GM12878 (cell line): ENCODE measurements at regions not wholly inside any gene's neighbourhood (a gene's known extent, or its start where the extent isn't known, plus 50 kb on each side); places are given as distances from the start of the nearest gene placed in this dataset.

Source experiments
- ATAC-seq: fragments of 200-7000 bp; cut with Tn5 transposase; 3 replicates; pipeline ENCODE4 v1.9.1; 2020; ENCODE audit warnings: mild to moderate bottlenecking, moderate library complexity
- BruUV-seq: library from RNA; stranded (reverse); fragments of 400-500 nt; replicated peaks from 2 replicates; lab custom pipeline; 2021; lab: Mats Ljungman, UMichigan
- CTCF ChIA-PET: fragments of 300-600 bp; sonication (Branson Sonifier 250); formaldehyde crosslinking; extraction: SDS; loops from one replicate; lab custom pipeline; 2021; ENCODE audit warnings: inconsistent platforms; lab: Yijun Ruan, JAX
- POLR2A ChIA-PET: fragments of 350-600 bp; formaldehyde crosslinking; extraction: SDS; loops from one replicate; lab custom pipeline; 2021; ENCODE audit warnings: inconsistent platforms; lab: Charles Lee
- RAD21 ChIA-PET: fragments of 300-600 bp; sonication (Branson Sonifier 250); formaldehyde crosslinking; loops from one replicate; lab custom pipeline; 2023; ENCODE audit warnings: antibody characterized with exemption; ENCODE audit not compliant: unreplicated experiment; lab: Charles Lee
- SMC1A ChIA-PET: fragments of 300-600 bp; sonication (Branson Sonifier 250); formaldehyde crosslinking; loops from one replicate; lab custom pipeline; 2023; ENCODE audit not compliant: unreplicated experiment, uncharacterized antibody; lab: Charles Lee
- DNase-seq: peaks from one replicate; pipeline ENCODE4 v3.0.0-alpha.2; 2011; ENCODE audit warnings: low read depth, low spot score
- FAIRE-seq: peaks from 3 replicates; lab custom pipeline; 2011; peaks lifted over from hg19 to GRCh38; lab: Jason Lieb, UNC
- H2AFZ ChIP-seq: 2 replicates; pipeline ENCODE4 v1.6.0; 2011; ENCODE audit warnings: low read depth, low read length, control low read depth; ENCODE audit not compliant: control insufficient read depth
- H3K27ac ChIP-seq: 2 replicates; pipeline ENCODE4 v1.5.1; 2011; ENCODE audit warnings: control low read depth; ENCODE audit not compliant: control insufficient read depth, insufficient read depth
- H3K27me3 ChIP-seq, 2 experiments: replicated peaks in 1 of 2; 2 replicates each; pipeline versions ENCODE4 v1.6.0 to v1.6.1; 2011; ENCODE audit warnings: low read length in 1 of 2; ENCODE audit not compliant: control insufficient read depth in 2 of 2, insufficient read depth in 2 of 2
- H3K36me3 ChIP-seq, 2 experiments: 2 replicates each; pipeline ENCODE4 v1.5.1; 2011; ENCODE audit warnings: low read length in 1 of 2; ENCODE audit not compliant: control insufficient read depth in 2 of 2, insufficient read depth in 2 of 2
- H3K4me1 ChIP-seq: 2 replicates; pipeline ENCODE4 v1.6.1; 2011; ENCODE audit warnings: mild to moderate bottlenecking, low read length, moderate library complexity, mixed read lengths; ENCODE audit not compliant: control insufficient read depth, insufficient read depth
- H3K4me2 ChIP-seq: 2 replicates; pipeline ENCODE4 v1.6.0; 2011; ENCODE audit warnings: control low read depth; ENCODE audit not compliant: control insufficient read depth, insufficient read depth
- H3K4me3 ChIP-seq: fragments of 200-600 bp; sonication (generic); 2 replicates; pipeline ENCODE4 v1.5.1; 2016
- H3K79me2 ChIP-seq: 2 replicates; pipeline ENCODE4 v1.6.0; 2011; ENCODE audit warnings: low read length; ENCODE audit not compliant: control insufficient read depth, insufficient read depth
- H3K9ac ChIP-seq: 2 replicates; pipeline ENCODE4 v1.8.0; 2011; ENCODE audit warnings: low read length, control low read depth, mixed read lengths; ENCODE audit not compliant: control insufficient read depth, insufficient read depth
- H3K9me3 ChIP-seq: replicated peaks from 3 replicates; pipeline ENCODE4 v1.5.1; 2011; ENCODE audit warnings: mild to moderate bottlenecking, low read length; ENCODE audit not compliant: control insufficient read depth, insufficient read depth
- H4K20me1 ChIP-seq: 2 replicates; pipeline ENCODE4 v1.6.0; 2011; ENCODE audit not compliant: control insufficient read depth, insufficient read depth
- ASH2L ChIP-seq: fragments of 300-600, 200-600 bp; sonication (generic); IDR thresholded peaks from 2 replicates; pipeline ENCODE4 v1.6.1; 2017; ENCODE audit warnings: low read depth, mild to moderate bottlenecking, borderline replicate concordance
- BHLHE40 ChIP-seq, 2 experiments: fragments of 450-650 bp in 1 of 2; IDR thresholded peaks; 2 replicates each; pipeline ENCODE4 v1.6.1; 2011 to 2017; ENCODE audit warnings: low read depth in 2 of 2, borderline replicate concordance in 1 of 2, improper control_type of control experiment in 1 of 2, low read length in 1 of 2, mild to moderate bottlenecking in 1 of 2
- ETV6 ChIP-seq, 2 experiments: fragments of 450-650 bp in 1 of 2; IDR thresholded peaks in 1 of 2; conservative IDR thresholded peaks in 1 of 2; 2 replicates each; pipeline ENCODE4 v1.6.1; 2014; ENCODE audit warnings: antibody characterized with exemption in 1 of 2, borderline replicate concordance in 1 of 2, low read depth in 1 of 2, mild to moderate bottlenecking in 1 of 2, moderate library complexity in 1 of 2
- FOXM1 ChIP-seq: IDR thresholded peaks from 2 replicates; pipeline ENCODE4 v1.6.1; 2012; ENCODE audit warnings: low read depth, mild to moderate bottlenecking, inconsistent platforms, low read length, moderate library complexity
- IRF5 ChIP-seq: fragments of 450-650 bp; IDR thresholded peaks from 2 replicates; pipeline ENCODE4 v1.6.1; 2017; ENCODE audit warnings: borderline replicate concordance
- KLF5 ChIP-seq: fragments of 450-650 bp; IDR thresholded peaks from 2 replicates; pipeline ENCODE4 v1.6.1; 2014; ENCODE audit warnings: mild to moderate bottlenecking; ENCODE audit not compliant: partially characterized antibody
- MAX ChIP-seq: IDR thresholded peaks from 2 replicates; pipeline ENCODE4 v1.6.1; 2012; ENCODE audit warnings: low read depth, low read length, improper control_type of control experiment
- MLLT1 ChIP-seq: fragments of 450-650 bp; IDR thresholded peaks from 2 replicates; pipeline ENCODE4 v1.6.1; 2016; ENCODE audit warnings: mild to moderate bottlenecking
- MTA3 ChIP-seq: IDR thresholded peaks from 2 replicates; pipeline ENCODE4 v1.6.1; 2012; ENCODE audit warnings: low read length, inconsistent platforms, borderline replicate concordance
- POLR2AphosphoS2 ChIP-seq: IDR thresholded peaks from 2 replicates; pipeline ENCODE4 v1.6.1; 2011; ENCODE audit warnings: low read depth, mild to moderate bottlenecking, low read length, improper control_type of control experiment, moderate library complexity
- SKIL ChIP-seq: fragments of 450-650 bp; IDR thresholded peaks from 2 replicates; pipeline ENCODE4 v1.6.1; 2017; ENCODE audit warnings: mild to moderate bottlenecking, low read depth, inconsistent platforms; ENCODE audit not compliant: poor library complexity, severe bottlenecking
- SMAD1 ChIP-seq: fragments of 450-650 bp; IDR thresholded peaks from 2 replicates; pipeline ENCODE4 v1.6.1; 2018; ENCODE audit warnings: mild to moderate bottlenecking, low read depth; ENCODE audit not compliant: partially characterized antibody
- SRF ChIP-seq, 2 experiments: IDR thresholded peaks; 2 replicates each; pipeline ENCODE4 v1.6.1; 2011; ENCODE audit warnings: low read depth in 2 of 2, low read length in 2 of 2, mild to moderate bottlenecking in 1 of 2, moderate library complexity in 1 of 2
- USF2 ChIP-seq: IDR thresholded peaks from 2 replicates; pipeline ENCODE4 v1.6.1; 2011; ENCODE audit warnings: low read depth, low read length, improper control_type of control experiment, borderline replicate concordance
- WRNIP1 ChIP-seq: IDR thresholded peaks from 2 replicates; pipeline ENCODE4 v1.6.1; 2011; ENCODE audit warnings: low read depth, low read length, improper control_type of control experiment, borderline replicate concordance
- ZNF24 ChIP-seq: fragments of 450-650 bp; IDR thresholded peaks from 2 replicates; pipeline ENCODE4 v1.6.1; 2017; ENCODE audit warnings: antibody characterized with exemption, mild to moderate bottlenecking
- WGBS: methylation state at CpG from one replicate; pipeline ENCODE4 v1.1.6; 2016; ENCODE audit warnings: low lambda C conversion rate; ENCODE audit not compliant: insufficient replicate concordance, insufficient coverage; ENCODE audit errors: missing lambda C conversion rate; 5-methylcytosine and 5-hydroxymethylcytosine counted together
- in situ Hi-C: fragments of 300-500 bp; cut with MboI; formaldehyde crosslinking; loops from 9 replicates; pipeline ENCODE4 v1.14.3; 2018; ENCODE audit warnings: mixed read lengths
- intact Hi-C: fragments of 100-400 bp; cut with micrococcal nuclease; formaldehyde crosslinking; loops from one replicate; pipeline ENCODE4 v1.14.2; 2022; ENCODE audit not compliant: unreplicated experiment

GRCh38 chr2:225932811-225933413 is 533.4 kb downstream of the NYAP2 start (continued):
- TF ChIP-seq ETV6 (conservative IDR thresholded peaks at IDR 0.05 in 1 of 2, IDR thresholded peaks at IDR 0.05 in 1 of 2; ENCODE audit: borderline replicate concordance in 1 of 2, low read depth in 1 of 2) (no peak), KLF5 (no peak)

GRCh38 chr2:225930687-225931086 is 531.2 kb downstream of the NYAP2 start:
- no TSS peak for BruUV-seq
- DNase-seq (no peak), ATAC-seq (no peak), FAIRE-seq (no peak)
- in situ Hi-C loops = no loop called here
- Histone ChIP-seq H3K4me3 (no peak overlapping the region), H4K20me1 (no peaks in the 10 kb centered on the region), H3K4me2 (no peak overlapping the region), H3K36me3 (no peaks in the 10 kb centered on the region), H3K27me3 (no peaks in the 10 kb centered on the region), H3K9me3 (no peaks in the 10 kb centered on the region), H3K4me1 (no peaks in the 10 kb centered on the region), H3K79me2 (no peaks in the 10 kb centered on the region), H3K9ac (no peak overlapping the region), H2AFZ (no peak overlapping the region), H3K27ac (no peak overlapping the region)
- POLR2A ChIA-PET = no interaction called here
- CTCF ChIA-PET = no interaction called here
- intact Hi-C loops = no loop called here
- SMC1A ChIA-PET = no interaction called here
- 0% methylated on average over 2 of the region's 2 CpGs for WGBS
- RAD21 ChIA-PET = no interaction called here
- TF ChIP-seq MTA3 (no peak), BHLHE40 (IDR thresholded peaks at IDR 0.05; ENCODE audit: borderline replicate concordance in 1 of 2, low read depth in 2 of 2, low read length in 1 of 2) (no peak), POLR2AphosphoS2 (no peak), SKIL (no peak), SRF (IDR thresholded peaks at IDR 0.05; ENCODE audit: low read depth in 2 of 2, low read length in 2 of 2) (no peak), MLLT1 (no peak), MAX (no peak), IRF5 (no peak), ASH2L (no peak), ZNF24 (no peak), USF2 (no peak), WRNIP1 (no peak), SMAD1 (no peak), FOXM1 (no peak)
